ENCODE measurements at regions not wholly inside any gene's neighbourhood (a gene's known extent, or its start where the extent isn't known, plus 50 kb on each side); places are given as distances from the start of the nearest gene placed in this dataset.

DNA sequence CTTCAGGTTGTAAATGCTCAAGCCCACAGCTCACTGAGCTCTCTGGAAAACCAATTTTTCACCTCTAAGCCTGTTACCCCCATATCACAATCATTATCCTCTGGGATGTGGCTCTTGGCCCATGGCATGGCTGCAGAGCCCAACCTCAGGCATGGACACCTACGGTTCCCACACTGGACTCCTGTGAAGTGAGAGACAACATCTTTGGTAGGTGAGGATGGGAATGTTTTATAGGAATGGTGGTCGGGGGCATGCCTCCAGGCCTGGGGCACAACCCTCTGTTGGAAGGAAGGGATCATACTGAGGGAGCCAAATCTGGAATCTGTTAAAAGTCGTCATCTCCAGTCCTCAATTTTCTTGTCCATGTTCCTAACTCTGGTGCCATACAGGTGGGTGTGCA, 179.1 kb downstream of the FOXD2 start:
- CTCF ChIA-PET, result no interaction called here
- POLR2A ChIA-PET, result no interaction called here
- TF ChIP-seq, protein P1, sequence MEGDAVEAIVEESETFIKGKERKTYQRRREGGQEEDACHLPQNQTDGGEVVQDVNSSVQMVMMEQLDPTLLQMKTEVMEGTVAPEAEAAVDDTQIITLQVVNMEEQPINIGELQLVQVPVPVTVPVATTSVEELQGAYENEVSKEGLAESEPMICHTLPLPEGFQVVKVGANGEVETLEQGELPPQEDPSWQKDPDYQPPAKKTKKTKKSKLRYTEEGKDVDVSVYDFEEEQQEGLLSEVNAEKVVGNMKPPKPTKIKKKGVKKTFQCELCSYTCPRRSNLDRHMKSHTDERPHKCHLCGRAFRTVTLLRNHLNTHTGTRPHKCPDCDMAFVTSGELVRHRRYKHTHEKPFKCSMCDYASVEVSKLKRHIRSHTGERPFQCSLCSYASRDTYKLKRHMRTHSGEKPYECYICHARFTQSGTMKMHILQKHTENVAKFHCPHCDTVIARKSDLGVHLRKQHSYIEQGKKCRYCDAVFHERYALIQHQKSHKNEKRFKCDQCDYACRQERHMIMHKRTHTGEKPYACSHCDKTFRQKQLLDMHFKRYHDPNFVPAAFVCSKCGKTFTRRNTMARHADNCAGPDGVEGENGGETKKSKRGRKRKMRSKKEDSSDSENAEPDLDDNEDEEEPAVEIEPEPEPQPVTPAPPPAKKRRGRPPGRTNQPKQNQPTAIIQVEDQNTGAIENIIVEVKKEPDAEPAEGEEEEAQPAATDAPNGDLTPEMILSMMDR (IDR thresholded peaks at IDR 0.05; ENCODE audit: control extremely low read depth, extremely low read depth, low read depth, missing control alignments), result no peak
- no peak for DNase-seq (ENCODE audit: extremely low spot score)

DNA sequence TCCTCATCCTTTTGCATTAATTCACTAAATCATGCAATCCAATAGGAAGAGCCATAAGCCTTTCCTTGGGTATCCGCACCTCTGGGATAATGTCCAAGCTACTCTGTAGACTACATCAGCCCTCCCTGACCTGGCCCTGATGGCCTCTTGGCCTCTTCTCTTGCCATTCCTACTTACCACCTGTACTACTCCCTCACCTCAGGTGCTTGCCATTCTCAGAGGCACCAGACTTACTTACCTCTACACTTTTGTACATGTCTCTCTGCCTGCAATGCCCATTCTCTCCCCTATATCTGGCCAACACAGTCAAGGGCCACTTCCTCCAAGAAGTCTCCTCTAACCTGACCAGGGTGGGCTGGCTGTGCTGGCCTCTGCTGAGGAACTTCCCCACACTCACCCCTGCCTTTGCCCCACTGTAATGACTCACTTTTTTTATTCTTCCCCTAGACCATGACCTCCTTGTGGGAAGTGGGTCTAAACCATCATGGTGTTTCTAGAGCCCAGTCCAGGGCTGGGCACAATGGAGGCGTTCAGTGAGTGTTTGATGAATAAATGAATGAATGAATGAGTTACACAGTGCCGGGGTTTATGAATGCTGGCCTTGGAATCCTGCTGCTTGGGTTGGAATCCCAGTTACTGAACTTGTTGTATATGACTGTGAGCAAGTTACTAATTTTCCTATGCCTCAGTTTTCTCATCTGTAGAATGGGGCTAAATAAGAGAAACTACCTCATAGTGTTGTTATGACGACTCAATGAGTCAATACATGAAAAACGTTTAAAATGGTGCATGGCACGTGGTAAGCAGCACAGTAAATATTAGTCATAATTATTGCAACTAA, 179.8 kb downstream of the FOXD2 start:
- CTCF ChIA-PET, result no interaction called here
- DNase-seq (ENCODE audit: extremely low spot score), result no peak
- TF ChIP-seq, protein P1 (IDR thresholded peaks at IDR 0.05; ENCODE audit: control extremely low read depth, extremely low read depth, low read depth, missing control alignments), result no peak
- POLR2A ChIA-PET, result no interaction called here

DNA sequence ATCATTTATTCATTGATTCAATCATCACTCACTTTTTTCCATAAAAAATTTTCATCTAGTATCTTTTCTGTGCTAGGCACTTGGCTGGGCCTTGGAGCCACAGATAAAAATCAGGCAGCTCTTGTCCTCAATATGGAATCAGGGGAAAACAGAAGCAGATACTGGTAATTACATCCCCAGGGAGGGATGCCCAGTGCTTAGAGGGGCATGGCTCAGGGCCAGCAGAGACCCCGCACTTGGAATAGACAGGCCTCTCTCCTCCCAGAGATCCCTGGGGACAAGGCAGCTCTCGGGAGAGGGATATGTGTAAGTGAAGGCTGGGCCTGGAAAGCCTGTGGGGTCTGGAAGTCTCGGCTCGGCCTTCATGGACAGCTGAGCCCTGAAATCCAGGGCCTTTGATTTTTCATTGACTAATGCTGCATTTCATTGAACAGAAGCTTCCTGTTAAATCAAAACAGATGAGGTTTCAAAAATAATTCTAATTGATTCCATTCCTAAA, 180.4 kb downstream of the FOXD2 start:
- DNase-seq (ENCODE audit: extremely low spot score), result no peak
- CTCF ChIA-PET, result interaction anchor here (1.1 kb wide), 1 partner anchor 181 kb away, joined by 3 read pairs; the partner anchor contains the start of gene FOXD2
- TF ChIP-seq, protein P1 (IDR thresholded peaks at IDR 0.05; ENCODE audit: control extremely low read depth, extremely low read depth, low read depth, missing control alignments), result no peak
- POLR2A ChIA-PET, result no interaction called here

GRCh38 chr1:47618830-47619229, 181.0 kb downstream of the FOXD2 start:
- DNase-seq (ENCODE audit: extremely low spot score), result no peak
- ChIA-PET CTCF (interaction anchor here (1.1 kb wide), 1 partner anchor 181 kb away, joined by 3 read pairs; the partner anchor contains the start of gene FOXD2), POLR2A (no interaction called here)

DNA sequence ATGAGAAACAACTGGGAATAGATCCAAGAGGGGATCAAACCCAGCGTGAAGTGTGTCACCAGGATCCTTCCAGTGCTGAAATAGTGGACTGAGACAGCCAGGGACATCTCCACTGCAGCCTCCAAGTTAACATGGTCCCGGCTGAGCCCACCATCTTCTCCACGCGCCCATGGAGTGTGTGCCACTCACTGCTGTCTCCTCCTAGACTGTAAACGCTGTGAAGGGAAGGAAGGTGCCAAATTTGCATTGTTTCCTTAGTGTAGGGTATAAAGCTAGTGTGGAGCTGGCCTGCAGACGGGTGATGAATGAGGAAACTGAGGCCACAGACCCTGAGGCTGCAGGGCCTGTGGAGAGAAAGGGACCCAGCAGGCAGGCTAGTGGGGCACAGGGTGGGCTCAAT, 183.6 kb downstream of the FOXD2 start:
- CTCF ChIA-PET, result no interaction called here
- TF ChIP-seq, protein P1 (IDR thresholded peaks at IDR 0.05; ENCODE audit: control extremely low read depth, extremely low read depth, low read depth, missing control alignments), result no peak
- DNase-seq (ENCODE audit: extremely low spot score), result no peak
- POLR2A ChIA-PET, result no interaction called here

More at GRCh38 chr1:47618830-47619229, 181.0 kb downstream of the FOXD2 start:
- TF ChIP-seq, protein P1 (IDR thresholded peaks at IDR 0.05; ENCODE audit: control extremely low read depth, extremely low read depth, low read depth, missing control alignments), result no peak

GRCh38 chr1:47621977-47622376, 184.1 kb downstream of the FOXD2 start:
- ChIA-PET POLR2A (no interaction called here), CTCF (no interaction called here)
- DNase-seq (ENCODE audit: extremely low spot score), result no peak
- TF ChIP-seq, protein P1 (IDR thresholded peaks at IDR 0.05; ENCODE audit: control extremely low read depth, extremely low read depth, low read depth, missing control alignments), result no peak

All from GM10248 (cell line).